22Rv1 (cell line): ENCODE measurements at regions not wholly inside any gene's neighbourhood (a gene's known extent, or its start where the extent isn't known, plus 50 kb on each side); places are given as distances from the start of the nearest gene placed in this dataset.

ENCODE experiments used
- CTCF ChIP-seq: fragments of 450-650 bp; IDR thresholded peaks from 2 replicates; pipeline ENCODE4 v1.5.1; 2017; ENCODE audit warnings: mild to moderate bottlenecking
- ZFX ChIP-seq: fragments of 450-650 bp; IDR thresholded peaks from 2 replicates; pipeline ENCODE4 v1.6.1; 2017; ENCODE audit warnings: antibody characterized with exemption, borderline replicate concordance

DNA sequence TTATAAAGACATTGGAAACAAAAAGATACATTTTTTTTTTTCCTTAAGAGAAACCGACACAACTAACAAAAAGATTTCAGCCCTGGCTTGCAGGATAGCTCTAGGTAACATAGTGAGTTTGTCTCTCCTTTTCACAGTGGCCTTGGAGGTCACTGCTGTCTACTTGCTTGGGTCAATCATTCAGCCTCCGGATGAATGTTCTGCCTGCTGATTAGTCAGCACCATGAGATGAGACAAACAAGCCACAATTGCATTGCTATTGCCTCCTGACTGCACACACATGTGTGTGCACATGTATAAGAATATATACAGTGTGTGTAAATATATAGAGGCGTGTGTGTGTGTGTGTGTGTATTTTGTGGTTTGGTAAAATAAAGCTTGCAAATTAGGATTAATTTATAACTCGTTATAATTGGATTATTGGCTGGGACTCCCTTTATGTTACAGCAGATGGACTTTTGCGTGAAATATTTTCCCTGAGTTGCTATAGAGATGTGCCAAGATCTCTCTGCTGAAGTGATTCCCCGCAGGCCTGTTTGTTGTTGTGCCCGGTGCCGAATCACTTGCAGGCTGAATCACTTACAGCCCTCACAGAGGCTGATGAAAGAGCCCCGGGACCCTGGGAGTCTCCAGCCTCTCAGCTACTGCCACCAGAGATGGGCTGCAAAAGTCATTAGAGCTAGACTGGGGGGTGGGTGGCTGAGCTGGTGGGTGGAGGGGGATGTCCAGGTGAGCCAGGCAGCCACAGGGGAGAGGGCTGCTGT is 161.2 kb downstream of the FGF18 start:
- TF ChIP-seq CTCF: no peak
- TF ChIP-seq ZFX: no peak
